HEK293T (cell line): ENCODE measurements at regions not wholly inside any gene's neighbourhood (a gene's known extent, or its start where the extent isn't known, plus 50 kb on each side); places are given as distances from the start of the nearest gene placed in this dataset.
"Not testable (repeated sequence)": the region's sequence is repeated elsewhere in the genome, so short reads cannot be mapped to it uniquely, and the experiment has no call there.

Experiments used
- ARNT ChIP-seq: fragments of 450-650 bp; IDR thresholded peaks from 2 replicates; pipeline ENCODE4 v1.6.1; 2017; ENCODE audit warnings: mild to moderate bottlenecking
- ELF4 ChIP-seq: fragments of 450-650 bp; IDR thresholded peaks from 2 replicates; pipeline ENCODE4 v1.6.1; 2017; ENCODE audit warnings: antibody characterized with exemption
- FOXA1 ChIP-seq: fragments of 450-650 bp; IDR thresholded peaks from 2 replicates; pipeline ENCODE4 v1.6.1; 2016; ENCODE audit warnings: mild to moderate bottlenecking
- FOXK2 ChIP-seq: fragments of 450-650 bp; IDR thresholded peaks from 2 replicates; pipeline ENCODE4 v1.6.1; 2016; ENCODE audit warnings: mild to moderate bottlenecking
- FOXM1 ChIP-seq: fragments of 450-650 bp; IDR thresholded peaks from 2 replicates; pipeline ENCODE4 v1.6.1; 2017; ENCODE audit warnings: mild to moderate bottlenecking, borderline replicate concordance
- HDGF ChIP-seq: fragments of 450-650 bp; IDR thresholded peaks from 2 replicates; pipeline ENCODE4 v1.6.1; 2017; ENCODE audit warnings: antibody characterized with exemption, borderline replicate concordance
- NFRKB ChIP-seq: fragments of 450-650 bp; IDR thresholded peaks from 2 replicates; pipeline ENCODE4 v1.6.1; 2016; ENCODE audit warnings: mild to moderate bottlenecking, moderate library complexity
- SP1 ChIP-seq: fragments of 450-650 bp; IDR thresholded peaks from 2 replicates; pipeline ENCODE4 v1.6.1; 2017
- SUZ12 ChIP-seq: fragments of 450-650 bp; IDR thresholded peaks from 2 replicates; pipeline ENCODE4 v1.6.1; 2016; ENCODE audit warnings: mild to moderate bottlenecking
- TARDBP ChIP-seq: fragments of 450-650 bp; IDR thresholded peaks from 2 replicates; pipeline ENCODE4 v1.6.1; 2016
- ZNF384 ChIP-seq: fragments of 450-650 bp; IDR thresholded peaks from 2 replicates; pipeline ENCODE4 v1.6.1; 2016
- TF ChIP-seq, protein P1 (sequence below): fragments of 450-650 bp; IDR thresholded peaks from 2 replicates; pipeline ENCODE4 v1.6.1; 2016

DNA sequence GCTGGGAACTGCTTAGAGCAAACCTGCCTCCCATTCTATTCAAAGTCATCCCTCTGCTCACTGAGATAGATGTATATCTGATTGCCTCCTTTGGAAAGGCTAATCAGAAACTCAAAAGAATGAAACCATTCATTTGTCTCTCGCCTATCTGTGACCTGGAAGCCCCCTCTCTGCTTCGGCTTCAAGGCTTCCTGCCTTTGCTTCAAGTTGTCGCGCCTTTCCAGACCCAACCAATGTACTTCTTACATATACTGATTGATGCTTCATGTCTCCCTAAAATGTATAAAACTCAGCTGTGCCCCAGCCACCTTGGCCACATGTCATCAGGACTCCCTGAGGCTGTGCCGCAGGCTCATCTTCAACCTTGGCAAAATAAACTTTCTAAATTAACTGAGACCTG is 111.9 kb upstream of the BMP2K start:
- not testable (repeated sequence) for TF ChIP-seq ARNT, HDGF, ELF4, FOXM1, FOXK2, FOXA1, SP1, NFRKB, ZNF384, SUZ12, TARDBP
- TF ChIP-seq, protein P1, sequence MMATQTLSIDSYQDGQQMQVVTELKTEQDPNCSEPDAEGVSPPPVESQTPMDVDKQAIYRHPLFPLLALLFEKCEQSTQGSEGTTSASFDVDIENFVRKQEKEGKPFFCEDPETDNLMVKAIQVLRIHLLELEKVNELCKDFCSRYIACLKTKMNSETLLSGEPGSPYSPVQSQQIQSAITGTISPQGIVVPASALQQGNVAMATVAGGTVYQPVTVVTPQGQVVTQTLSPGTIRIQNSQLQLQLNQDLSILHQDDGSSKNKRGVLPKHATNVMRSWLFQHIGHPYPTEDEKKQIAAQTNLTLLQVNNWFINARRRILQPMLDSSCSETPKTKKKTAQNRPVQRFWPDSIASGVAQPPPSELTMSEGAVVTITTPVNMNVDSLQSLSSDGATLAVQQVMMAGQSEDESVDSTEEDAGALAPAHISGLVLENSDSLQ, result not testable (repeated sequence)
